GM23338 (cell line): ENCODE measurements at regions not wholly inside any gene's neighbourhood (a gene's known extent, or its start where the extent isn't known, plus 50 kb on each side); places are given as distances from the start of the nearest gene placed in this dataset.

Source experiments
- ATAC-seq: fragments of 200-7000 bp; cut with Tn5 transposase; 3 replicates; pipeline ENCODE4 v1.9.1; 2020
- DNase-seq: peaks from one replicate; pipeline ENCODE4 v3.0.0-alpha.2; 2015; ENCODE audit warnings: low spot score
- H2AFZ ChIP-seq: fragments of 200-600 bp; sonication (generic); 2 replicates; pipeline ENCODE4 v1.8.0; 2016; ENCODE audit warnings: antibody characterized with exemption, mild to moderate bottlenecking, moderate library complexity
- H3F3A ChIP-seq: fragments of 200-600 bp; sonication (generic); replicated peaks from 2 replicates; pipeline ENCODE4 v1.8.0; 2017; ENCODE audit warnings: antibody characterized with exemption, mixed run types, low read depth
- H3K27ac ChIP-seq: fragments of 200-600 bp; sonication (generic); 2 replicates; pipeline ENCODE4 v1.6.1; 2016; ENCODE audit warnings: low read depth
- H3K27me3 ChIP-seq: fragments of 200-600 bp; sonication (generic); 2 replicates; pipeline ENCODE4 v1.8.0; 2016; ENCODE audit warnings: mild to moderate bottlenecking, mixed run types, moderate library complexity; ENCODE audit not compliant: insufficient read depth
- H3K36me3 ChIP-seq: fragments of 200-600 bp; sonication (generic); 2 replicates; pipeline ENCODE4 v1.8.0; 2016; ENCODE audit warnings: mild to moderate bottlenecking; ENCODE audit not compliant: insufficient read depth
- H3K4me1 ChIP-seq: fragments of 200-600 bp; sonication (generic); 2 replicates; pipeline ENCODE4 v1.8.0; 2016; ENCODE audit warnings: mild to moderate bottlenecking, moderate library complexity; ENCODE audit not compliant: insufficient read depth
- H3K4me2 ChIP-seq: fragments of 200-600 bp; sonication (generic); 2 replicates; pipeline ENCODE4 v1.7.1; 2017; ENCODE audit warnings: mixed run types
- H3K4me3 ChIP-seq: fragments of 200-600 bp; sonication (generic); 2 replicates; pipeline ENCODE4 v1.6.1; 2016; ENCODE audit warnings: mixed run types
- H3K79me2 ChIP-seq: fragments of 200-600 bp; sonication (generic); replicated peaks from 2 replicates; pipeline ENCODE4 v1.8.0; 2017; ENCODE audit warnings: mild to moderate bottlenecking; ENCODE audit not compliant: insufficient read depth
- H3K9me2 ChIP-seq: fragments of 200-600 bp; sonication (generic); 2 replicates; pipeline ENCODE4 v1.8.0; 2017; ENCODE audit not compliant: insufficient read depth
- H4K20me1 ChIP-seq: fragments of 200-600 bp; sonication (generic); replicated peaks from 2 replicates; pipeline ENCODE4 v1.8.0; 2017; ENCODE audit warnings: mild to moderate bottlenecking; ENCODE audit not compliant: insufficient read depth
- H3K27ac Mint-ChIP-seq: 2 replicates; pipeline ENCODE4 v1.8.0; 2020; ENCODE audit warnings: inconsistent platforms, mild to moderate bottlenecking, moderate library complexity, mixed read lengths
- H3K27me3 Mint-ChIP-seq: 3 replicates; pipeline ENCODE4 v1.8.0; 2022; ENCODE audit warnings: low read depth, mild to moderate bottlenecking, moderate library complexity, mixed read lengths, inconsistent platforms; ENCODE audit not compliant: insufficient read depth, poor library complexity
- H3K36me3 Mint-ChIP-seq: 3 replicates; pipeline ENCODE4 v1.8.0; 2021; ENCODE audit warnings: low read depth, mild to moderate bottlenecking, inconsistent platforms, moderate library complexity, mixed read lengths
- H3K4me1 Mint-ChIP-seq: 3 replicates; pipeline ENCODE4 v1.8.0; 2020; ENCODE audit warnings: mild to moderate bottlenecking, inconsistent platforms, mixed read lengths
- H3K4me3 Mint-ChIP-seq: 3 replicates; pipeline ENCODE4 v1.8.0; 2021; ENCODE audit warnings: moderate library complexity, mild to moderate bottlenecking, inconsistent platforms, mixed read lengths
- H3K9me3 Mint-ChIP-seq: 3 replicates; pipeline ENCODE4 v1.8.0; 2020; ENCODE audit warnings: moderate library complexity, mild to moderate bottlenecking, inconsistent platforms, mixed read lengths
- CTCF ChIP-seq, 2 experiments: fragments of 200-600 bp in 1 of 2; sonication (generic) in 1 of 2; conservative IDR thresholded peaks; 2 replicates each; pipeline versions ENCODE4 v1.5.1 to v1.6.1; 2016 to 2017; ENCODE audit warnings: antibody characterized with exemption in 2 of 2, low read depth in 2 of 2, mild to moderate bottlenecking in 2 of 2, moderate library complexity in 1 of 2
- STAT1 ChIP-seq: IDR thresholded peaks from one replicate; pipeline ENCODE4 v1.6.1; 2016; ENCODE audit warnings: antibody characterized with exemption; ENCODE audit not compliant: unreplicated experiment
- ZNF114 ChIP-seq: fragments of 250-450 bp; sonication (Bioruptor Pico); IDR thresholded peaks from 2 replicates; pipeline ENCODE4 v1.5.0; 2020; ENCODE audit warnings: mild to moderate bottlenecking, moderate library complexity
- ZNF331 ChIP-seq: fragments of 250-450 bp; sonication (Bioruptor Pico); IDR thresholded peaks from 2 replicates; pipeline ENCODE4 v1.5.0; 2020; ENCODE audit warnings: low read depth, mild to moderate bottlenecking, moderate library complexity
- ZNF462 ChIP-seq: fragments of 250-450 bp; sonication (Bioruptor Pico); IDR thresholded peaks from 2 replicates; pipeline ENCODE4 v1.5.0; 2020; ENCODE audit warnings: mild to moderate bottlenecking, moderate library complexity

DNA sequence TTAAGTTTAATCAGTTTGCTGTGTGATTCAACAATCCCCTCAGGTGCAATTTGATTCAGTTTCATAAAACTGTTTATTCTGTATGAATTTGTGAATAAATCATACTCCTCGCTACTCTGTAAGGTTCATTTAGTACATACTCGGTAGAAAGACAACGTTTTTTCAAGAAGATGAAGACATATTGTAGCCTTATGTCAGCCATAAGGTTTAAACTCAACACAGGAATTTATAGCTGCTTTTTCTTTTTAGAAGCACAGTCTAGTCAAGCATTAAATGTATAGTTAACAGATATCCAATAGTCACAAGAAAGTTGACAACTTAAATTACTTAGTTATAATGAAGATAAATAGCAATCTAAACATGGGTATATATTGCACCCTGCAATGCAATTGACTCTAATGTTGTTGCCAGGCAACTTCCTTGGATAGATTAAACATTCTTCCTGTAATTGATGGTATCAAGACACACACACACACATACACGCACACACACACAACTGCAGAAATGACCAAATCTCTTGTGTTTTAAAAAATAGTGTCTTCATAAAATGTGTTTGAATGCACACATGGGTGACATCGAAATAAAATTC lies 151.5 kb upstream of the MGAT4C start (continued):
- TF ChIP-seq ZNF462 (CRISPR knock-in tag): no peak

- H3K27me3 Mint-ChIP-seq: no peaks in the 10 kb centered on the region
- H3K27ac Mint-ChIP-seq: no peak overlapping the region
- no peaks in the 10 kb centered on the region for H3K4me1 Mint-ChIP-seq
- Histone ChIP-seq H3K9me2 (no peaks in the 10 kb centered on the region), H4K20me1 (no peaks in the 10 kb centered on the region), H3K79me2 (no peaks in the 10 kb centered on the region), H3K4me2 (no peak overlapping the region), H3K27ac (no peak overlapping the region), H2AFZ (no peak overlapping the region), H3K27me3 (no peaks in the 10 kb centered on the region), H3K4me1 (no peaks in the 10 kb centered on the region), H3F3A (no peaks in the 10 kb centered on the region), H3K36me3 (no peaks in the 10 kb centered on the region), H3K4me3 (no peak overlapping the region)
- DNase-seq (no peak), ATAC-seq (no peak)
- H3K4me3 Mint-ChIP-seq: no peak overlapping the region
- TF ChIP-seq ZNF331 (CRISPR knock-in tag) (no peak), ZNF114 (CRISPR knock-in tag) (no peak), STAT1 (no peak), ZNF462 (CRISPR knock-in tag) (no peak), CTCF (conservative IDR thresholded peaks at IDR 0.05; ENCODE audit: low read depth in 2 of 2) (no peak)
- H3K9me3 Mint-ChIP-seq: no peaks in the 10 kb centered on the region
- no peaks in the 10 kb centered on the region for H3K36me3 Mint-ChIP-seq
Observed at GRCh38 chr12:86389949-86390348, 133.8 kb upstream of the MGAT4C start.
